Right forelimb (tissue), 1 donor: ENCODE measurements at regions not wholly inside any gene's neighbourhood (a gene's known extent, or its start where the extent isn't known, plus 50 kb on each side); places are given as distances from the start of the nearest gene placed in this dataset.
"Not testable (repeated sequence)": the region's sequence is repeated elsewhere in the genome, so short reads cannot be mapped to it uniquely, and the experiment has no call there.

ENCODE experiments used
- DNase-seq: peaks from one replicate; pipeline ENCODE4 v3.0.0-alpha.2; 2018

GRCh38 chr7:49614974-49615373 is 158.5 kb upstream of the VWC2 start:
- not testable (repeated sequence) for DNase-seq

- no peak for DNase-seq
These were observed 155.4 kb upstream of the VWC2 start for GRCh38 chr7:49618028-49618427.

- DNase-seq: no peak
These were observed 149.5 kb upstream of the VWC2 start for GRCh38 chr7:49623943-49624342.

- no peak for DNase-seq
These were observed 148.8 kb upstream of the VWC2 start for GRCh38 chr7:49624611-49625010.

GRCh38 chr7:49630513-49630912 is 142.9 kb upstream of the VWC2 start:
- no peak for DNase-seq

GRCh38 chr7:49631071-49631815 is 142.2 kb upstream of the VWC2 start:
- DNase-seq: no peak

GRCh38 chr7:49631960-49632359 is 141.5 kb upstream of the VWC2 start:
- DNase-seq: peak; percentile 52

GRCh38 chr7:49635800-49636199 is 137.6 kb upstream of the VWC2 start:
- DNase-seq: no peak

- no peak for DNase-seq
These were observed 137.0 kb upstream of the VWC2 start for GRCh38 chr7:49636400-49636799.

GRCh38 chr7:49638166-49638565 is 135.3 kb upstream of the VWC2 start:
- no peak for DNase-seq

GRCh38 chr7:49639068-49639593 is 134.3 kb upstream of the VWC2 start:
- no peak for DNase-seq

- no peak for DNase-seq
These were observed 133.6 kb upstream of the VWC2 start for GRCh38 chr7:49639808-49640207.

- no peak for DNase-seq
These were observed 130.1 kb upstream of the VWC2 start for GRCh38 chr7:49643321-49643720.

GRCh38 chr7:49643736-49644135 is 129.7 kb upstream of the VWC2 start:
- DNase-seq: no peak

GRCh38 chr7:49644396-49645166 is 128.9 kb upstream of the VWC2 start:
- DNase-seq: no peak

- DNase-seq: no peak
These were observed 128.1 kb upstream of the VWC2 start for GRCh38 chr7:49645296-49645695.

GRCh38 chr7:49660170-49660783 is 113.2 kb upstream of the VWC2 start:
- DNase-seq: no peak

GRCh38 chr7:49660976-49661375 is 112.5 kb upstream of the VWC2 start:
- DNase-seq: no peak

- not testable (repeated sequence) for DNase-seq
These were observed 107.5 kb upstream of the VWC2 start for GRCh38 chr7:49665963-49666362.

GRCh38 chr7:49666764-49667163 is 106.7 kb upstream of the VWC2 start:
- DNase-seq: no peak

GRCh38 chr7:49669285-49669684 is 104.2 kb upstream of the VWC2 start:
- no peak for DNase-seq

- DNase-seq: no peak
These were observed 103.7 kb upstream of the VWC2 start for GRCh38 chr7:49669692-49670260.

- DNase-seq: no peak
These were observed 102.4 kb upstream of the VWC2 start for GRCh38 chr7:49670991-49671390.
